Neural progenitor cell (in vitro differentiated cells): ENCODE measurements at regions not wholly inside any gene's neighbourhood (a gene's known extent, or its start where the extent isn't known, plus 50 kb on each side); places are given as distances from the start of the nearest gene placed in this dataset.
A peak's percentile ranks its signal among the peaks of the same experiment; 100 is the strongest.

Source experiments
- DNase-seq: peaks from one replicate; pipeline ENCODE4 v3.0.0-alpha.2; 2016; ENCODE audit warnings: low spot score
- H2AFZ ChIP-seq: fragments of 200-600 bp; sonication (generic); replicated peaks from 2 replicates; pipeline ENCODE4 v1.6.1; 2016; ENCODE audit warnings: antibody characterized with exemption
- H3F3A ChIP-seq: fragments of 200-600 bp; sonication (generic); 2 replicates; pipeline ENCODE4 v1.6.1; 2016; ENCODE audit warnings: antibody characterized with exemption, low read depth
- H3K27ac ChIP-seq: fragments of 200-600 bp; sonication (generic); 2 replicates; pipeline ENCODE4 v1.5.1; 2016; ENCODE audit warnings: mild to moderate bottlenecking
- H3K27me3 ChIP-seq: fragments of 200-600 bp; sonication (generic); 2 replicates; pipeline ENCODE4 v1.6.1; 2016; ENCODE audit warnings: mild to moderate bottlenecking, moderate library complexity
- H3K36me3 ChIP-seq: fragments of 200-600 bp; sonication (generic); 2 replicates; pipeline ENCODE4 v1.5.1; 2016
- H3K4me1 ChIP-seq: fragments of 200-600 bp; sonication (generic); 2 replicates; pipeline ENCODE4 v1.6.1; 2016; ENCODE audit warnings: mixed run types
- H3K4me2 ChIP-seq: fragments of 200-600 bp; sonication (generic); 2 replicates; pipeline ENCODE4 v1.6.1; 2016
- H3K4me3 ChIP-seq: fragments of 200-600 bp; sonication (generic); 2 replicates; pipeline ENCODE4 v1.5.1; 2016
- H3K79me2 ChIP-seq: fragments of 200-600 bp; sonication (generic); 2 replicates; pipeline ENCODE4 v1.6.1; 2016; ENCODE audit warnings: low read depth
- H3K9ac ChIP-seq: fragments of 200-600 bp; sonication (generic); 2 replicates; pipeline ENCODE4 v1.6.1; 2016
- H3K9me3 ChIP-seq: fragments of 200-600 bp; sonication (generic); 2 replicates; pipeline ENCODE4 v1.5.1; 2016; ENCODE audit warnings: low read depth
- H4K20me1 ChIP-seq: fragments of 200-600 bp; sonication (generic); 2 replicates; pipeline ENCODE4 v1.6.1; 2016; ENCODE audit warnings: low read depth
- H3K27ac Mint-ChIP-seq: 3 replicates; pipeline ENCODE4 v1.8.0; 2021; ENCODE audit warnings: mixed read lengths
- H3K27me3 Mint-ChIP-seq: 2 replicates; pipeline ENCODE4 v1.8.0; 2022; ENCODE audit warnings: low read depth, mild to moderate bottlenecking, inconsistent platforms, moderate library complexity, mixed read lengths; ENCODE audit not compliant: insufficient read depth
- H3K36me3 Mint-ChIP-seq: 3 replicates; pipeline ENCODE4 v1.8.0; 2021; ENCODE audit warnings: mixed read lengths
- H3K4me1 Mint-ChIP-seq: 3 replicates; pipeline ENCODE4 v1.8.0; 2021; ENCODE audit warnings: mixed read lengths
- H3K4me3 Mint-ChIP-seq: 3 replicates; pipeline ENCODE4 v1.8.0; 2021; ENCODE audit warnings: mild to moderate bottlenecking, moderate library complexity, mixed read lengths
- H3K9me3 Mint-ChIP-seq: 3 replicates; pipeline ENCODE4 v1.8.0; 2020; ENCODE audit warnings: mixed read lengths
- CTCF ChIP-seq: fragments of 200-600 bp; sonication (generic); IDR thresholded peaks from 2 replicates; pipeline ENCODE4 v1.5.1; 2017; ENCODE audit warnings: antibody characterized with exemption, mild to moderate bottlenecking
- EZH2 ChIP-seq: fragments of 200-600 bp; sonication (generic); IDR thresholded peaks from 2 replicates; pipeline ENCODE4 v1.6.1; 2017; ENCODE audit warnings: antibody characterized with exemption, mild to moderate bottlenecking, moderate library complexity
- EZH2phosphoT487 ChIP-seq: fragments of 200-600 bp; sonication (generic); IDR thresholded peaks from 2 replicates; pipeline ENCODE4 v1.6.1; 2017; ENCODE audit warnings: antibody characterized with exemption

GRCh38 chr21:34260277-34261008, 103.4 kb upstream of the KCNE2 start:
- H3K4me3 Mint-ChIP-seq, result no peak overlapping the region
- Histone ChIP-seq H3K9me3 (peaks cover 5% of the 10 kb centered on the region), H3K4me1 (no peaks in the 10 kb centered on the region), H4K20me1 (no peaks in the 10 kb centered on the region), H3K27me3 (no peaks in the 10 kb centered on the region), H2AFZ (no peak overlapping the region), H3K4me2 (no peak overlapping the region), H3K27ac (no peak overlapping the region), H3K9ac (no peak overlapping the region), H3F3A (no peaks in the 10 kb centered on the region), H3K79me2 (no peaks in the 10 kb centered on the region), H3K36me3 (no peaks in the 10 kb centered on the region), H3K4me3 (no peak overlapping the region)
- H3K36me3 Mint-ChIP-seq, result peaks cover 10% of the 10 kb centered on the region
- TF ChIP-seq EZH2 (no peak), CTCF (no peak), EZH2phosphoT487 (no peak)
- H3K27ac Mint-ChIP-seq, result peak overlapping the region; percentile 51
- no peak for DNase-seq
- peaks cover 13% of the 10 kb centered on the region for H3K9me3 Mint-ChIP-seq
- no peaks in the 10 kb centered on the region for H3K4me1 Mint-ChIP-seq
- H3K27me3 Mint-ChIP-seq, result no peaks in the 10 kb centered on the region

GRCh38 chr21:34261841-34262468, 101.9 kb upstream of the KCNE2 start:
- Histone ChIP-seq H3K4me1 (no peaks in the 10 kb centered on the region), H3K27me3 (no peaks in the 10 kb centered on the region), H3K9ac (no peak overlapping the region), H2AFZ (no peak overlapping the region), H3K79me2 (no peaks in the 10 kb centered on the region), H3K9me3 (no peaks in the 10 kb centered on the region), H3K27ac (no peak overlapping the region), H3K36me3 (no peaks in the 10 kb centered on the region), H4K20me1 (no peaks in the 10 kb centered on the region), H3F3A (no peaks in the 10 kb centered on the region), H3K4me2 (no peak overlapping the region), H3K4me3 (no peak overlapping the region)
- Mint-ChIP-seq H3K4me1 (no peaks in the 10 kb centered on the region), H3K9me3 (peaks cover 12% of the 10 kb centered on the region), H3K36me3 (peaks cover 10% of the 10 kb centered on the region), H3K27ac (no peak overlapping the region), H3K4me3 (no peak overlapping the region), H3K27me3 (no peaks in the 10 kb centered on the region)
- no peak for DNase-seq
- TF ChIP-seq CTCF (no peak), EZH2 (no peak), EZH2phosphoT487 (no peak)

- Histone ChIP-seq H3K9ac (no peak overlapping the region), H2AFZ (no peak overlapping the region), H4K20me1 (no peaks in the 10 kb centered on the region), H3K27me3 (no peaks in the 10 kb centered on the region), H3K4me2 (no peak overlapping the region), H3K9me3 (no peaks in the 10 kb centered on the region), H3K79me2 (no peaks in the 10 kb centered on the region), H3K4me1 (no peaks in the 10 kb centered on the region), H3K36me3 (no peaks in the 10 kb centered on the region), H3K4me3 (no peak overlapping the region), H3F3A (no peaks in the 10 kb centered on the region), H3K27ac (no peak overlapping the region)
- H3K36me3 Mint-ChIP-seq, result peaks cover 10% of the 10 kb centered on the region
- H3K9me3 Mint-ChIP-seq, result peaks cover 12% of the 10 kb centered on the region
- no peak overlapping the region for H3K27ac Mint-ChIP-seq
- DNase-seq, result no peak
- H3K4me3 Mint-ChIP-seq, result no peak overlapping the region
- H3K4me1 Mint-ChIP-seq, result no peaks in the 10 kb centered on the region
- no peaks in the 10 kb centered on the region for H3K27me3 Mint-ChIP-seq
- no peak for TF ChIP-seq EZH2phosphoT487
- TF ChIP-seq CTCF, result no peak
- no peak for TF ChIP-seq EZH2
Observed at GRCh38 chr21:34262469-34262845, 101.3 kb upstream of the KCNE2 start.
